Sigmoid colon (tissue), 6 donors: ENCODE measurements at regions not wholly inside any gene's neighbourhood (a gene's known extent, or its start where the extent isn't known, plus 50 kb on each side); places are given as distances from the start of the nearest gene placed in this dataset.

Experiments
- DNase-seq: peaks from one replicate; pipeline ENCODE4 v3.0.0-alpha.2; 2019
- H3K27ac ChIP-seq, 4 donors: fragments of 200-600 bp; sonication (generic); one replicate each; pipeline ENCODE4 v1.5.1; 2016 to 2019; ENCODE audit warnings: mild to moderate bottlenecking in 1 of 4
- H3K27me3 ChIP-seq, 3 donors: fragments of 200-600 bp; sonication (generic); one replicate each; pipeline ENCODE4 v1.5.1; 2019; ENCODE audit warnings: mild to moderate bottlenecking in 1 of 3
- H3K36me3 ChIP-seq, 4 donors: fragments of 200-600 bp; sonication (generic); one replicate each; pipeline ENCODE4 v1.5.1; 2016 to 2019
- H3K4me1 ChIP-seq, 4 donors: fragments of 200-600 bp; sonication (generic); one replicate each; pipeline ENCODE4 v1.5.1; 2017 to 2019
- H3K4me3 ChIP-seq, 4 donors: fragments of 200-600 bp; sonication (generic); one replicate each; pipeline ENCODE4 v1.5.1; 2017 to 2019; ENCODE audit warnings: mild to moderate bottlenecking in 2 of 4, moderate library complexity in 1 of 4
- H3K9me3 ChIP-seq, 4 donors: fragments of 200-600 bp in 3 of 4; sonication (generic) in 3 of 4; one replicate each; pipeline versions ENCODE4 v1.5.1 to v1.6.1; 2013 to 2019
- CTCF ChIP-seq, 4 experiments: fragments of 450-650 bp in 3 of 4; fragments of 200-600 bp in 1 of 4; IDR thresholded peaks; one replicate each; pipeline ENCODE4 v1.5.1; 2016 to 2019; ENCODE audit warnings: antibody characterized with exemption in 4 of 4, mild to moderate bottlenecking in 3 of 4, moderate library complexity in 2 of 4
- EP300 ChIP-seq, 4 donors: sonication (generic); formaldehyde crosslinking; IDR thresholded peaks; one replicate each; pipeline ENCODE4 v1.6.1; 2017; ENCODE audit warnings: antibody characterized with exemption in 4 of 4
- POLR2A ChIP-seq, 2 donors: fragments of 450-650 bp; IDR thresholded peaks; one replicate each; pipeline ENCODE4 v1.6.1; 2016; ENCODE audit warnings: antibody characterized with exemption in 2 of 2, mild to moderate bottlenecking in 2 of 2, moderate library complexity in 2 of 2
- POLR2AphosphoS5 ChIP-seq, 4 donors: sonication (generic); formaldehyde crosslinking; IDR thresholded peaks; one replicate each; pipeline ENCODE4 v1.6.1; 2017; ENCODE audit warnings: antibody characterized with exemption in 4 of 4
- WGBS, 2 donors: extraction: QIAGEN DNeasy Blood & Tissue Kit; methylation state at CpG; one replicate each; pipeline ENCODE4 v1.1.7; 2013; 5-methylcytosine and 5-hydroxymethylcytosine counted together
- intact Hi-C: fragments of 100-400 bp; cut with DNase I; formaldehyde crosslinking; loops from one replicate; pipeline ENCODE4 v1.15.1; 2023
- donor health status: healthy with polysubstance abuse.
- donor health status: healthy.

DNA sequence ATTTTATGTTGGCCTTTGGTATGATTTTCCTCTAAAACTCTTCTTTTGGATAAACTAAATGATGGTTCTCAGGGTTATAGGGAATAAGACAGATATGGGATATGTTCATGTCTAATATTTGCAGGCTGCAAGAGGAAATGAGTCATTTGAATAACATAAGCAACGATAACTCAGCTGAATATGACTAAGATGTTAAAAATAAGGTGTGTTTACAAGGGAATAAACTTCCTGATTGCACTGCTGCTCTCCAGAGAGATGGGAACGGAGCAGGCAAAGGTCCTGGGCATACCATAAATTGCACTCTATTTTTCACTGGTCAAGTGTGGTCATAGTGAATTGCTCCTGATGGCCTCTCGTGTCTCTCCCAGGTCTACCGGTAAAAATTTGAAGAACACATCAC is 666.2 kb downstream of the TOX3 start:
- DNase-seq: no peak
- Histone ChIP-seq H3K4me1 (no peaks in the 10 kb centered on the region), H3K9me3 (no peaks in the 10 kb centered on the region), H3K27ac (no peak overlapping the region), H3K36me3 (no peaks in the 10 kb centered on the region), H3K4me3 (no peak overlapping the region), H3K27me3 (no peaks in the 10 kb centered on the region)
- intact Hi-C loops: no loop called here
- TF ChIP-seq POLR2A (IDR thresholded peaks at IDR 0.05) (no peak), EP300 (IDR thresholded peaks at IDR 0.05) (no peak), POLR2AphosphoS5 (IDR thresholded peaks at IDR 0.05) (no peak), CTCF (IDR thresholded peaks at IDR 0.05) (no peak)
- 24 to 41% methylated on average over 4 of the region's 4 CpGs for whole genome bisulfite sequencing, 2 donors

- Histone ChIP-seq H3K9me3 (no peaks in the 10 kb centered on the region), H3K27ac (no peak overlapping the region), H3K27me3 (no peaks in the 10 kb centered on the region), H3K36me3 (no peaks in the 10 kb centered on the region), H3K4me3 (no peak overlapping the region), H3K4me1 (no peaks in the 10 kb centered on the region)
- TF ChIP-seq POLR2A (IDR thresholded peaks at IDR 0.05) (no peak), EP300 (IDR thresholded peaks at IDR 0.05) (no peak), POLR2AphosphoS5 (IDR thresholded peaks at IDR 0.05) (no peak), CTCF (IDR thresholded peaks at IDR 0.05) (no peak)
- WGBS, 2 donors: 48 to 67% methylated on average over 5 of the region's 5 CpGs
- DNase-seq: no peak
- intact Hi-C loops: no loop called here
These were observed 669.3 kb downstream of the TOX3 start for GRCh38 chr16:51877686-51878085.

DNA sequence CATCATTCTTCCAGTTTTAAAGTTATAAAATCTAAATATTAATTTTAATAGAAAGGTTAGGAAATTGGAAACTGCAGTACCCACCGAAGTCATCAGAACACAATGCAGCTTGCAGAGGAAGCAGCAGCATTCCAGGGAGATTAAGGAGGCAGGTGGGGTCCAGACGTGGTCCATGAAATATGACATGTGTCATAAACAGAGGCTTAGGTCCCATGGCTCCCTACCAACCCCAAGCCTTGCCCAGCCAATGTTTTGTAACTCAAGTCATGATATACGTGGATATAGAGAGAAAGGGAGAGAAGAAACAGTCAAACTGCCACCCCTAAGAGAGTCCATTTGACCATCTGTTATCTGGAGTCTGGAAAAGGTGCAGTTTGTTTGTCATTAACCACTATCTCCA is 670.0 kb downstream of the TOX3 start:
- H3K9me3 ChIP-seq: no peaks in the 10 kb centered on the region
- no peak overlapping the region for H3K27ac ChIP-seq
- H3K4me3 ChIP-seq: no peak overlapping the region
- intact Hi-C loops: no loop called here
- no peak for DNase-seq
- TF ChIP-seq EP300 (IDR thresholded peaks at IDR 0.05) (no peak), CTCF (IDR thresholded peaks at IDR 0.05) (no peak), POLR2A (IDR thresholded peaks at IDR 0.05) (no peak), POLR2AphosphoS5 (IDR thresholded peaks at IDR 0.05) (no peak)
- no peaks in the 10 kb centered on the region for H3K27me3 ChIP-seq
- no peaks in the 10 kb centered on the region for H3K36me3 ChIP-seq
- no peaks in the 10 kb centered on the region for H3K4me1 ChIP-seq
- 42 to 50% methylated on average over 3 of the region's 3 CpGs for WGBS, 2 donors

DNA sequence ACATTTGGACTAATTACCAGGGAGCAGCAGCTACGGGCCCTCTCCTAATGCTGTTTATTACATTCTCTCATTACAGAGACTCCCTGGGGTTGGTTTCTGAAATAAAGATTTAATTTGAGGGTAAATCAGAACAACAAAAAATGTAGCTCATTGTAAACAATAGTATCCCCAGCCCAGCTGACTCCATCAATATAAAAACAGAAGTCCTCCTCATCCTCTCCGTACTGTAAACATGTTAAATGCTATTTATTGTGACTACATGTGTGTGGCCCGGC is 670.4 kb downstream of the TOX3 start:
- no peaks in the 10 kb centered on the region for H3K27me3 ChIP-seq
- H3K4me1 ChIP-seq: no peaks in the 10 kb centered on the region
- no peak for DNase-seq
- WGBS, 2 donors: 51 to 69% methylated on average over 3 of the region's 3 CpGs
- no peaks in the 10 kb centered on the region for H3K36me3 ChIP-seq
- H3K27ac ChIP-seq: no peak overlapping the region
- H3K9me3 ChIP-seq: no peaks in the 10 kb centered on the region
- intact Hi-C loops: no loop called here
- TF ChIP-seq POLR2A (IDR thresholded peaks at IDR 0.05) (no peak), EP300 (IDR thresholded peaks at IDR 0.05) (no peak), POLR2AphosphoS5 (IDR thresholded peaks at IDR 0.05) (no peak), CTCF (IDR thresholded peaks at IDR 0.05) (no peak)
- H3K4me3 ChIP-seq: no peak overlapping the region

DNA sequence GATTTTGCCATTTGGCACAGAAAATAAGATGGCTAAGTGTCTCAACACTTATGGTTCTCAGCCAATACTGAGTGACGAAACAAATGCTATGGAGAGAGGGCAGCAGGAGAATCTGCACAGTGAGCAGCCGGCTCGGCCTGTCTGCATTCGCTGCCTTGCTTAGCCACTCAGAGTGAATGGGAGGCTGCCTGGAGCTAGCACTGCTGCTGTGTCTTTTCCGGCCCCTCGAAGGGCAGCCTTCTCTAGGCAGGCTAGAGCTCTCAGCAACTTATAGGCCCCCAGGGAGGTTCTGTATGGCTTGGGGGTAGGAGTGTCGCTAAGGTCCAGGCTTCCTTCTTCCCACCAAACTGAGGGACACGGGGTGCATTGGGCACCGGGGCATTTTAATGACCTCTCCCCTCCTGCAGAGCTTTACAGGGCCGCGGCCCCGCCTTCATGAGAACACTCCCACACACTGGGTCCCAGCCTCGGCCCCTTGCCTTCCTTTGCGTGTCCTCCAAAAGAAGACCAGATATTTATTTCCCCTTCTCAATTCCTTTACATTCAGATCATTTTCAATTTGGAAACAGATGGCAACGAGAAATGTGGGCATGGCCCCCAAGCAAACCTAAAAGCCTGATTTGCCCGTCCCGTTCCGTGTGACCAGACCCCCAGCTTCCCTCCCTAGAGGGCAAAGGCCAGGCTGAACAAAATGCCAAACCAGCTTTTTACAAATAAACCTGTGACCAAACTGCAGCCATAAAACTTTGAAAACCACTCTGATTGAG is 670.9 kb downstream of the TOX3 start:
- no peaks in the 10 kb centered on the region for H3K36me3 ChIP-seq
- H3K4me1 ChIP-seq: no peaks in the 10 kb centered on the region
- TF ChIP-seq CTCF (IDR thresholded peaks at IDR 0.05) (no peak), POLR2A (IDR thresholded peaks at IDR 0.05) (no peak), POLR2AphosphoS5 (IDR thresholded peaks at IDR 0.05) (no peak), EP300 (IDR thresholded peaks at IDR 0.05) (no peak)
- WGBS, 2 donors: 29 to 43% methylated on average over 18 of the region's 18 CpGs
- H3K27me3 ChIP-seq: no peaks in the 10 kb centered on the region
- H3K4me3 ChIP-seq: no peak overlapping the region
- no peak for DNase-seq
- intact Hi-C loops: no loop called here
- no peak overlapping the region for H3K27ac ChIP-seq
- no peaks in the 10 kb centered on the region for H3K9me3 ChIP-seq
